LNCaP clone FGC (cell line): ENCODE measurements at regions not wholly inside any gene's neighbourhood (a gene's known extent, or its start where the extent isn't known, plus 50 kb on each side); places are given as distances from the start of the nearest gene placed in this dataset.

Experiments used
- DNase-seq: peaks from one replicate; pipeline ENCODE4 v3.0.0-alpha.2; 2011; ENCODE audit warnings: low read depth
- H3K4me3 ChIP-seq: 2 replicates; pipeline ENCODE4 v1.5.1; 2011; ENCODE audit warnings: mild to moderate bottlenecking, low read depth, low read length, control low read depth
- CTCF ChIP-seq: IDR thresholded peaks from 2 replicates; pipeline ENCODE4 v1.5.1; 2012; ENCODE audit warnings: mild to moderate bottlenecking; ENCODE audit not compliant: control insufficient read depth, insufficient read depth; ENCODE audit errors: extremely low read depth

GRCh38 chr4:164177153-164177552 lies 576.8 kb upstream of the SMIM31 start:
- no peak overlapping the region for H3K4me3 ChIP-seq
- DNase-seq, result no peak
- no peak for TF ChIP-seq CTCF

- H3K4me3 ChIP-seq, result no peak overlapping the region
- no peak for TF ChIP-seq CTCF
- no peak for DNase-seq
These were observed 576.2 kb upstream of the SMIM31 start for GRCh38 chr4:164177753-164178152.

- DNase-seq, result no peak
- TF ChIP-seq CTCF, result no peak
- H3K4me3 ChIP-seq, result no peak overlapping the region
These were observed 565.7 kb upstream of the SMIM31 start for GRCh38 chr4:164188236-164188635.

- no peak for DNase-seq
- H3K4me3 ChIP-seq, result no peak overlapping the region
- TF ChIP-seq CTCF, result no peak
These were observed 561.1 kb upstream of the SMIM31 start for GRCh38 chr4:164192844-164193243.

DNA sequence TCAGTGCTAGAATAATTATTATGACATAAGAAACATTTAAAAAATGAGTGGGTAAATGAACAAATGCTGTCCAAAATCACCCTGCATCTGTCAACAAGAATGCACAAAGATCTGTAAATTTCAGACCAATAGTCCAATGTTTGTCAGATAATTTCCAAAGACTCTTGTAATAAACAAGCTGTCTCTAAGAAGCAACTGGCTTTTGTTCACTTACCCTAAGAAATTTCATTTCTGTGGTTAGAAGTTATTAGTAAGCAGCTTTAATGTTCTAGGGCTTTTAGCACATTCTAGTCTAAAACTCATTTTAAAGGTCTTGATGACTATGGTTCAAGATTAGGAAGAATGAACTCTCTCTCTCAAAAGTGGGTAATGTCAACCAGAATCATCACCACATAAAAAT lies 560.3 kb upstream of the SMIM31 start:
- no peak for TF ChIP-seq CTCF
- no peak overlapping the region for H3K4me3 ChIP-seq
- no peak for DNase-seq

DNA sequence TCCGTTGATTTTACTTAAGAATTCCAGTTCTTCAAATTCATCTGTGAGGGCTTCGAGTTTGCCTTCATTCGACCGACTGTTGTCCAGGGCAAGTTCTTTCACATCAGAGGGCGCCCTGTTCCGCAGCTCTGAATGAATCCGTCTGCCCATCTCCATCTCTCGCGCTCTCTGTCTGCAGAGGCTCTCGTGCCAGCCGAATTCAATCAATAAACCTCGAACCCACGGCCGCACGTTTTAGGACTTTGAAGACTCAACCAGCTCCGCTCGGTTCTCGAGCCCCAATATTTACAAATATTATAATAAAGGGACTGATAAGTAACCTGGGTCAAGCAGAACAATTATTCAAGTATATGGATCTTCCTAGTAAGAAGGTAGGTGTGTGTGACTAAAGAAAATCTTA lies 556.4 kb upstream of the SMIM31 start:
- TF ChIP-seq CTCF, result no peak
- no peak for DNase-seq
- no peak overlapping the region for H3K4me3 ChIP-seq

- no peak overlapping the region for H3K4me3 ChIP-seq
- no peak for DNase-seq
- TF ChIP-seq CTCF, result no peak
These were observed 550.5 kb upstream of the SMIM31 start for GRCh38 chr4:164203476-164203875.
